ENCODE measurements at regions not wholly inside any gene's neighbourhood (a gene's known extent, or its start where the extent isn't known, plus 50 kb on each side); places are given as distances from the start of the nearest gene placed in this dataset.

DNA sequence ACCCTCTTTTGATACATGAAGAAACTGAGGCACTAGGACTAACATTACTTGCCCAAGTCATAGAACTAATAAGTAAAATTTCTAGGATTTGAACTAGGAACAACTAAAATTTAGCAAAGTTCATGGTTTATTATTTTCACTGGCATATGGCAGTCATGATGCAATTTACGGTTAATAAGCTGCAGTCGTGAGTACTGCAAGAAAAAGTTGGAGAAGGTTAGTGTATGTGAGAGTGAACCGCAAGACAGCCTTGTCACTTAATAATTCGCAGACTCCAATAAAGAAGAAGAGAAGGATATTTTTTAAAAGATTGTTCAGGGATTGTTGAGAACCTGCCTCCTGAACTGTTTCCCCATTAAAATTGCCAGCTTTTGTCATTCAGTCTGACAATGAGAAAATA, 663.4 kb upstream of the TENM4 start:
- Mint-ChIP-seq H3K4me3 (no peak overlapping the region), H3K9me3 (no peaks in the 10 kb centered on the region), H3K27ac (no peak overlapping the region), H3K27me3 (ENCODE audit: low read depth) (no peaks in the 10 kb centered on the region), H3K36me3 (ENCODE audit: low read depth) (no peaks in the 10 kb centered on the region), H3K4me1 (ENCODE audit: low read depth) (no peaks in the 10 kb centered on the region)

DNA sequence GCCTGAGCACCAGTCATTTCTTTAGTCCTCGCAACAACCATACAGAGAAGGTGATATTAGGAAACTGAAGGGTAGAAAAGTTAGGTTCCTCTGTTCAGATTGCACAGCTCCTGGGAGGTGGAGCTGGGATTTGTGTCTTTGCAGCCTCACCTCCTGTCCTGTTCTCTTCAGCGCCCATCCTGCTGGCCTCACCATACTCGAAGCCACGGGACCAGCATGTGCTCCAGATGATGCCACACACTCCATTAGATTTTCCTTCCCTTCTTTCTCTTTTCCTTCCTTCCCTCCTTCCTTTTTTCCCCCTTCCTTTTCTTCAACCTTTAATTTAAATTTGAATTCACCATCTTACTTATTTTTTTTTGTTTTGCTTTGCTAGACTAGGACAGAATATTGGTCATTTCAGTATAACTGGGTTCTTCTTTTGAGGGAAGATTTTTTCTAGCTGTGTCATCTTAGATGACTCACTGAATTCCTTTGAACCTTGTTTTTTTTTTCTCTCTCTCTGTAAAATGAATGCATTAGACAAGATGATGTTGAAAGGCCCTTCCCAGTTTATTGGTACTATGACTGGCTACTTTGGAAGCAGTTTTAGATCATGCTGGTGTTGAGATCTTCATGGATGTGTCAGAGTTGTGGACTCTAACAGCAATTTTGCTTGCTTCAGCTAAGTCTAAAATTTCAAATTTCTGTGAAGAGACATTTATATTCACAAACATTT, 662.5 kb upstream of the TENM4 start:
- peaks cover 5% of the 10 kb centered on the region for H3K9me3 Mint-ChIP-seq
- no peaks in the 10 kb centered on the region for H3K4me1 Mint-ChIP-seq (ENCODE audit: low read depth)
- no peak overlapping the region for H3K27ac Mint-ChIP-seq
- H3K4me3 Mint-ChIP-seq: no peak overlapping the region
- H3K36me3 Mint-ChIP-seq (ENCODE audit: low read depth): no peaks in the 10 kb centered on the region
- H3K27me3 Mint-ChIP-seq (ENCODE audit: low read depth): no peaks in the 10 kb centered on the region

DNA sequence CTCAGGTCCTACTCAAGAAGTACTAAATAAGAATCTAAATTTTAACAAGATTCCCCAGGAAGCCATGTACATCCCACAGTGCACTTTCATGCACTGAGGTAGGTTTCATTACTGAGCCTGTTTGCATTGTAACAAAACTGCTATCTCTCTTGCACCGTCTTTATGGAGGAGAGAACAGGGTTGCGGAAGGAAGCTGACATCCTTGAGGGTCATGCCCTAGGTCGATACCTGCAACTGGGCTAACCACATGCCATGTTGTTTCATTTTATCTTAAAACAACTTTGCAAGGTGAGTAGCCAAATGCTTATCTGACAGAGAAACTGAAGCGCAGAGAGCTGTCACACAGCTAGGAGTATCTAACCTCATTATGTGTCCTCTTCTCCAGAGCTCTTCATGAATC, 656.3 kb upstream of the TENM4 start:
- no peaks in the 10 kb centered on the region for H3K27me3 Mint-ChIP-seq (ENCODE audit: low read depth)
- H3K36me3 Mint-ChIP-seq (ENCODE audit: low read depth): no peaks in the 10 kb centered on the region
- no peaks in the 10 kb centered on the region for H3K4me1 Mint-ChIP-seq (ENCODE audit: low read depth)
- H3K4me3 Mint-ChIP-seq: no peak overlapping the region
- peaks cover 15% of the 10 kb centered on the region for H3K9me3 Mint-ChIP-seq
- H3K27ac Mint-ChIP-seq: no peak overlapping the region

GRCh38 chr11:80096736-80097135, 655.9 kb upstream of the TENM4 start:
- no peak overlapping the region for H3K27ac Mint-ChIP-seq
- H3K4me3 Mint-ChIP-seq: no peak overlapping the region
- H3K9me3 Mint-ChIP-seq: peaks cover 15% of the 10 kb centered on the region
- H3K27me3 Mint-ChIP-seq (ENCODE audit: low read depth): no peaks in the 10 kb centered on the region
- H3K4me1 Mint-ChIP-seq (ENCODE audit: low read depth): no peaks in the 10 kb centered on the region
- H3K36me3 Mint-ChIP-seq (ENCODE audit: low read depth): no peaks in the 10 kb centered on the region

DNA sequence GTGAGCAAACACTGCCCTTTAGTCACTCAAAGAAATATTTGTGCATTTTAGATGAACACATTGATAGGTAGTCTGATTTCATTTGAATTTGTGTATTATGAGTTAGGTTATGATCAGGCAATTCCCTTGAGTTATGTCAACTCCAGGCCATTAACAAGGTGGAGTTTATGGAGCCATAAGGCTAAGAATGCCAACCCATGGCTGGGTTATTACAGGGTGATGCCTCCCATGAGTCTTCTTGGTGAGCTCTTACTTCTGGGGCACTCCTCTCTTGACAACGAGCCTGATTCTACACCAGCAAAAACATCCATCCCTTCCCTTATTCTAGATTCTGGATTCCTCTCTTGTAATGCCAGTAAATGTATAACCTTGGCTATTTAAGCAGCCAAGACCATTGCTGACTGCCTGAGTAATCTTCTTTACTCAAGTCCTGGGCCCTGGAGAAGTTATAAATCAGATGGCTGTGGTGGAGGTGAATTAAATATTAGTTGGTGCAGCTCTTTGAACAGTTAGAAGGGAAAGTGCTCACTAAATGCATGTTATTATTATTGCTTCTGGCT, 645.7 kb upstream of the TENM4 start:
- no peak overlapping the region for H3K4me3 Mint-ChIP-seq
- H3K27me3 Mint-ChIP-seq (ENCODE audit: low read depth): no peaks in the 10 kb centered on the region
- H3K4me1 Mint-ChIP-seq (ENCODE audit: low read depth): no peaks in the 10 kb centered on the region
- no peak overlapping the region for H3K27ac Mint-ChIP-seq
- no peaks in the 10 kb centered on the region for H3K9me3 Mint-ChIP-seq
- no peaks in the 10 kb centered on the region for H3K36me3 Mint-ChIP-seq (ENCODE audit: low read depth)

- H3K27ac Mint-ChIP-seq: no peak overlapping the region
- H3K27me3 Mint-ChIP-seq (ENCODE audit: low read depth): no peaks in the 10 kb centered on the region
- H3K9me3 Mint-ChIP-seq: no peaks in the 10 kb centered on the region
- no peaks in the 10 kb centered on the region for H3K36me3 Mint-ChIP-seq (ENCODE audit: low read depth)
- H3K4me3 Mint-ChIP-seq: no peak overlapping the region
- no peaks in the 10 kb centered on the region for H3K4me1 Mint-ChIP-seq (ENCODE audit: low read depth)
Observed at GRCh38 chr11:80085563-80085962, 644.7 kb upstream of the TENM4 start.

GRCh38 chr11:80084608-80085007, 643.8 kb upstream of the TENM4 start:
- Mint-ChIP-seq H3K27me3 (ENCODE audit: low read depth) (no peaks in the 10 kb centered on the region), H3K4me3 (no peak overlapping the region), H3K36me3 (ENCODE audit: low read depth) (no peaks in the 10 kb centered on the region), H3K27ac (no peak overlapping the region), H3K9me3 (no peaks in the 10 kb centered on the region), H3K4me1 (ENCODE audit: low read depth) (no peaks in the 10 kb centered on the region)

DNA sequence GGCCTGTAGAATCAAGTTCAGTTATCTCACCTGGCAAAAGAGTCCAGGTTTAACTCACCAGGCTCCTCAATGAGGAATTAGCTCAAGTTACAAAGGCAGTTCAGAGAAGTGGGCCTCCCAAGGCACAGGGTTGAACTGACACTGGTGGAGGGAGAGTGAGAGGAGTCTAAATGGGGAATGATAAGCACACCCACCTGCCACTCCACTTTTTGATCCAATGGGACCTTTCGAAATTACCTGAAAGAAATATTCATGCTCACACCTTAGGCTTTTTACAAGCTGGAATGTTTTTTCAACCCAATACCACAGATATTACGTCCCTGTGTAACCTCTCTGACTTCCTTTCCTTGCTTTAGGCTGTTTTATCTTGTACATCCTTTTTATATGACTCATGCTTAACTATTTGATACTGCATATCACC, 642.7 kb upstream of the TENM4 start:
- Mint-ChIP-seq H3K4me3 (no peak overlapping the region), H3K9me3 (no peaks in the 10 kb centered on the region), H3K27me3 (ENCODE audit: low read depth) (no peaks in the 10 kb centered on the region), H3K4me1 (ENCODE audit: low read depth) (no peaks in the 10 kb centered on the region), H3K36me3 (ENCODE audit: low read depth) (no peaks in the 10 kb centered on the region), H3K27ac (no peak overlapping the region)

DNA sequence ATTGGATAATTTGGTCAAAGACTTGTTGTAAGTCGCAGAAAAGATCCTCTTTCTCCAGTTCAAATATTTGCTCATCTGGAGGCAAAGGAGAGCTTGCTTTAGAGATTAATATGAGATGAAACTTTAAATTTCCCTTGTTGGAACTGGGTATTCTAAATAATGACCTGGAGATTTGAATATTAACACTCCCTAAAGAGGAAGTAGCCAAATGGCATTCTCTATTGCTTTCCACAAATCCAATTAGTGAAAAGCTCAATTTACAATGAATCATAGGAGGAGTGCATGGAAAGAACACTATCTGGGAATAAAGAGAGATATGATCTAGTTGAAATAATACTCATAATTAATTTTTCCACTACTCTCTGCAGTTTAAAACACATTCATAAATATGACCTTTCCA, 641.6 kb upstream of the TENM4 start:
- H3K27ac Mint-ChIP-seq: no peak overlapping the region
- no peaks in the 10 kb centered on the region for H3K9me3 Mint-ChIP-seq
- H3K4me1 Mint-ChIP-seq (ENCODE audit: low read depth): no peaks in the 10 kb centered on the region
- no peaks in the 10 kb centered on the region for H3K27me3 Mint-ChIP-seq (ENCODE audit: low read depth)
- no peak overlapping the region for H3K4me3 Mint-ChIP-seq
- no peaks in the 10 kb centered on the region for H3K36me3 Mint-ChIP-seq (ENCODE audit: low read depth)

DNA sequence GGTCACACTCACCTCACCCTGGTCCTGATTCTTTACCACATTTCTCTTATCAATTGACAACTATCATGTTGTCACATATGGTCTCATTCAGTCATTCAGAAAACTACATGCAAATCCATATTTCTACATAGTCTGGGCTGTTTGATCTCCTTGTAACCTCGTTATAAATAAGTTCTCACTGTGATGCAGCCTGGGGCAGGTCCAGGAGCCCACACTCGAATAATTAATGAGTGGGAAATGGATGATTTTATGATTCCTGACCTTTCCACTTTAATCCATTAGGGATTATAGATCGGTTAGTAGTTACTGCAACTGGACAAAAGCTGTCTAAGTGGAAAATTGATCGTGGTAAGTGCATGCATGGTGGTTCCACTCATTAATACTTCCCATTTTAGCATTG, 636.3 kb upstream of the TENM4 start:
- Mint-ChIP-seq H3K27ac (no peak overlapping the region), H3K36me3 (ENCODE audit: low read depth) (no peaks in the 10 kb centered on the region), H3K4me3 (no peak overlapping the region), H3K27me3 (ENCODE audit: low read depth) (no peaks in the 10 kb centered on the region), H3K4me1 (ENCODE audit: low read depth) (no peaks in the 10 kb centered on the region), H3K9me3 (peaks cover 5% of the 10 kb centered on the region)

GRCh38 chr11:80074837-80075236, 634.0 kb upstream of the TENM4 start:
- Mint-ChIP-seq H3K9me3 (peaks cover 5% of the 10 kb centered on the region), H3K4me1 (ENCODE audit: low read depth) (no peaks in the 10 kb centered on the region), H3K4me3 (no peak overlapping the region), H3K36me3 (ENCODE audit: low read depth) (no peaks in the 10 kb centered on the region), H3K27ac (no peak overlapping the region), H3K27me3 (ENCODE audit: low read depth) (no peaks in the 10 kb centered on the region)

DNA sequence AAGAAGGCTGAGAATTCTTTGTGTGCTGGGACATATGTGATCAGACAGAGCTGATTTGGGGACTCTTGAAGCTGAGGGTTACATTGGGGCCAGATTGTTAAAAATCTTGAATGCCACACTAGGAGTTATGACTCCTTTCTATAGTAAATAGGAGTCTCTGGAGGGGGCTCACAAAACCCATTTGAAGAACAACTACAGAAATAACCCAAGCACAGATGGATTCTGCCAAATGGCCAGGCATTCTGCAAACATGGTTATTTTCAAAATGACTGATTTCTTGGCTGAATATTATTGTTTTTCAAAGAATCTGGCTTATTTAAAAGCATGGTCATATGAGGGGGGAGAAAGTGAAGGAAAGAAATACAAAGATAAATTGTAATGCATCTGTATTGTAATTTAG, 625.5 kb upstream of the TENM4 start:
- Mint-ChIP-seq H3K4me1 (ENCODE audit: low read depth) (no peaks in the 10 kb centered on the region), H3K27ac (no peak overlapping the region), H3K9me3 (no peaks in the 10 kb centered on the region), H3K36me3 (ENCODE audit: low read depth) (no peaks in the 10 kb centered on the region), H3K4me3 (no peak overlapping the region), H3K27me3 (ENCODE audit: low read depth) (no peaks in the 10 kb centered on the region)

DNA sequence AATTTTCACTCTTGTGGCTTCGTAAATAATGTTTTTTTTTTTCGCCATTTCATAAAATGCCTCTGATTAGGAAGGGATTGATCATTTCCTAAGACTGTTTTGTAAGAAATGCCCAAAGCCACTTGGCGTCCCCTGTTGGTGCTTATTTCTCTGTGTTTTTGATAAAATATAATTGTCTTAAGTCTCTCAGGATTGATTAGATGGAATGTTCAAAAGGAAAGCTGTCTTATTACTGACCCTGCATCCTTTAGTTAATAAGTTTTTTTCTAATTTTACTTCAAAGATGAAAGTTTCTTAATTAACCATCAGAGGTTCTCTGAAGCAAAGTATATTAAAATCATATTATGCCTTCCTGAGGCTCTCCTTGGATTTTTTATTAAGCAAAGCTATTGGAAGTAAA, 624.3 kb upstream of the TENM4 start:
- no peaks in the 10 kb centered on the region for H3K9me3 Mint-ChIP-seq
- no peak overlapping the region for H3K27ac Mint-ChIP-seq
- no peaks in the 10 kb centered on the region for H3K36me3 Mint-ChIP-seq (ENCODE audit: low read depth)

GRCh38 chr11:80061056-80061455, 620.2 kb upstream of the TENM4 start:
- Mint-ChIP-seq H3K4me1 (ENCODE audit: low read depth) (no peaks in the 10 kb centered on the region), H3K27ac (no peak overlapping the region), H3K36me3 (ENCODE audit: low read depth) (no peaks in the 10 kb centered on the region), H3K4me3 (no peak overlapping the region), H3K9me3 (no peaks in the 10 kb centered on the region), H3K27me3 (ENCODE audit: low read depth) (no peaks in the 10 kb centered on the region)

More for the DNA sequence above, 624.3 kb upstream of the TENM4 start:
- H3K27me3 Mint-ChIP-seq (ENCODE audit: low read depth): no peaks in the 10 kb centered on the region
- H3K4me3 Mint-ChIP-seq: no peak overlapping the region
- no peaks in the 10 kb centered on the region for H3K4me1 Mint-ChIP-seq (ENCODE audit: low read depth)

- H3K4me1 Mint-ChIP-seq (ENCODE audit: low read depth): no peaks in the 10 kb centered on the region
- no peaks in the 10 kb centered on the region for H3K27me3 Mint-ChIP-seq (ENCODE audit: low read depth)
- H3K4me3 Mint-ChIP-seq: no peak overlapping the region
- no peaks in the 10 kb centered on the region for H3K36me3 Mint-ChIP-seq (ENCODE audit: low read depth)
- no peaks in the 10 kb centered on the region for H3K9me3 Mint-ChIP-seq
- H3K27ac Mint-ChIP-seq: no peak overlapping the region
Observed at GRCh38 chr11:80054582-80055165, 613.8 kb upstream of the TENM4 start.
